Testis (tissue), 2 donors: ENCODE measurements at regions not wholly inside any gene's neighbourhood (a gene's known extent, or its start where the extent isn't known, plus 50 kb on each side); places are given as distances from the start of the nearest gene placed in this dataset.

Source experiments
- CTCF ChIP-seq, 3 experiments: fragments of 450-650 bp in 2 of 3; fragments of 200-600 bp in 1 of 3; sonication (generic) in 1 of 3; IDR thresholded peaks; one replicate each; pipeline ENCODE4 v1.5.1; 2016 to 2019; ENCODE audit warnings: antibody characterized with exemption in 3 of 3, mild to moderate bottlenecking in 2 of 3, moderate library complexity in 1 of 3
- POLR2A ChIP-seq: fragments of 450-650 bp; IDR thresholded peaks from one replicate; pipeline ENCODE4 v1.6.1; 2017; ENCODE audit warnings: antibody characterized with exemption, mild to moderate bottlenecking, moderate library complexity

- TF ChIP-seq CTCF (IDR thresholded peaks at IDR 0.05) (no peak), POLR2A (no peak)
Observed at GRCh38 chr4:124092541-124092984, 620.0 kb downstream of the ANKRD50 start.
